ENCODE measurements at regions not wholly inside any gene's neighbourhood (a gene's known extent, or its start where the extent isn't known, plus 50 kb on each side); places are given as distances from the start of the nearest gene placed in this dataset.

- DNase-seq = no peak
These were observed 347.6 kb downstream of the CYRIA start for GRCh38 chr2:16318051-16318450.

GRCh38 chr2:16317211-16317830 is 348.3 kb downstream of the CYRIA start:
- DNase-seq = no peak

DNA sequence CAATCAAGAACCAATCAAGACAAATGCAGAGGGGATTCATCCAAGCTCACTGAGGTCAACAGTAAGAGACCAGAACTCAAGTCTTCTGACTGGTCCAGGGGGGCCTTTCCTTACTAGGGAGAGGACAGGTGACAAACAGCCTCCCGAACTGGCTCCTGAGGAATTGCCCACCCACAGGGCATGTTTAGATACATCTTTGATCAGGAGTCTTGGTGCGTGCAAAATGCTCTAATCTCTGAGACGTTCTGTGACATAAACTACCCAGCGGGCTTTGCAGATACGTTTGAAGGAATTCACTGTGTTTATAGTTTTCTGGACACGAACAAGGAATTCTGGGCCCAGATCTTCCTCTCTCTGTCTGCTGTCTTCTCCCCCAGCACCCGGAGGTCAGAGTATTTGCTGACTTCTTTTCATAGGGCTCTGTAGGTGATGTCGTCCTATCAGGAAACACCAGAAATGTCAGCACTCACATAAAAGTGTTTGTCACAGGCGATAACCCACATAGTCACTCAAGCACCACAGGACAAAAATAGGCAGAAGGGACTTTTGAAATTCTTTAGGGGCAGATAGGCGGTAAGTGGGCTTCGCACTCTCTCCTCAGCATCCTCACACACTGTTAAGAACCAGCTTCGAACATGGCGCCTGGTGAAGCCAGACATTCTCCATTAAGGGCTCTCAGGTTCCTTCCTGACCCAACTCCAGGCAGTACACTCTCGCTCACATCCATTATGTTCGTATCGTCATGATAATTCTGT is 349.0 kb downstream of the CYRIA start:
- DNase-seq = no peak

- DNase-seq = no peak
These were observed 349.7 kb downstream of the CYRIA start for GRCh38 chr2:16315908-16316307.

GRCh38 chr2:16315458-16315835 is 350.2 kb downstream of the CYRIA start:
- DNase-seq = no peak

DNA sequence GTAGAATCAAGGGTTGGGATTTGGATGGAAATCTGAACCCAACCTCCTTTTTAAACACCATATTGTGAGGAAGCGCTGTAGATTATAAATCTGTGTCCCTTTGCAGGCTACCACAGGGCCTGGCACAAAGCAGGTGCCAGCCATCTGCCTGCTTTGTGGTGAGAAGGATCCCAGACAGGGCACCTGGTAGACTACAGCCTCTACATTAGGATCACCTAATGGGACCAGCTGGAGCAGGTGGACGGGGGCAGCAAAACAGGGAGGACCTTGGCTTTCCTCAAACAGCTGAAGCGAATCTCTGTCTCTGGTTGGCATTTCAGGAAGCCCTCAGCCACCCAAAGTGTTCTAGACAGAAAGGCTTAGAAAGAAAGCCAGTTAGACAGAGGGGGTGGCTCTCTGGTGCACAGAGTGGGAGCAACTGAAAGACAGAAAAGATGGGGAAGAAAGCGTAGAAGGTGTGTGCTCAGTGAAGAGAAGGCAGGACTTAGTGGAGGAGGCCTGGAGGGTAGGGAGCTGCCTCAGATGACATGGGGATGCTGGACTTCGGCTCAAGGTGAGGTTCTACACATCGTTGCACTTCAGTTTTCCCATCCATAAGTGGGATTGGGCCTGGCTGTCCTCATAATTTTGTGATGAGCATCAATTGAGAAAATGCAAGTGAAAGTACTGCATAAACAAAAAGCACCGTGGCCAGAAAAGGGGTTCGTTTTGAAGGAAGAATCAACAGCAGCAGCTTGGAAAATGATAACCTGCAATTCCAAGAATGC is 350.8 kb downstream of the CYRIA start:
- no peak for DNase-seq

GRCh38 chr2:16314001-16314400 is 351.6 kb downstream of the CYRIA start:
- no peak for DNase-seq

GRCh38 chr2:16313235-16313975 is 352.2 kb downstream of the CYRIA start:
- no peak for DNase-seq

DNA sequence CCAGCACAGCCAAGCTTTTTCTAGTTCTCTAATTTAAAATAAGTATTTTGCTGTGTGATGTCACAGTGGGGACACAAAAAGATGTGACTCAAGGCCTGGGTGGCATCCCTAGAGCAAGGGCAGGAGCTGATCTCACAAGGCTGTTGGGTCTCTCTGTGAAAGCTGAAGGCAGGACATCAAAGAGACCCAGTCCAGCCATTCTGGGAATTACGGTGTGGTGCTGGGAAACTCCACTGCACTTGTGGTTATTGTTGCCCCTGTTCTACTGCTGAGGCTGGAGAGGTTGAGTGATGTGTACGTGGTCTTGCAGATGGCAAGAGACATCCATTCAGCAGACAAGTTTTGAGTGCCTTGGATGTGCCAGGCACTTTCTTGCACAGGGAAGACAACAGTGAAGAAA is 352.9 kb downstream of the CYRIA start:
- DNase-seq = no peak

- no peak for DNase-seq
These were observed 353.9 kb downstream of the CYRIA start for GRCh38 chr2:16311521-16312440.

DNA sequence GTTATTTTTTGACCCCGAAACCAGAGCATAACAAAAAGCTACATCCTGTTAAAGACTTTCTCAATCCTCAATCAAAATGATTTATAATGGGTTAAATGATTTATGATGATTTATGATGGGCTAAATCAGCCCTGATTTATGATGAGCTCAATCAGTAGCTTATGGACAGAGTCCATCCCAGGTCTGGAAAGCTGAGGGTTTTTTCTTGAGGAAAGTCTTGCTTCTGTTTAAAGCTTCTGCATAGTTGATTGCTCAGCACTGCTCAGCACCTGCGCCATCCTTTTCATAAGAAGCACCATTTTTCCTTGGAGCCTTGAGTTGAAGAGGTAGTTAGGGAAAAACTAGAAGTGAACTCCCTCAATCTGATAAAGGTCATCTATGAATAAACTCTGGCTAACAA is 356.8 kb downstream of the CYRIA start:
- DNase-seq = no peak

- DNase-seq = no peak
These were observed 360.6 kb downstream of the CYRIA start for GRCh38 chr2:16304876-16305590.

- DNase-seq = no peak
These were observed 361.9 kb downstream of the CYRIA start for GRCh38 chr2:16303761-16304160.

DNA sequence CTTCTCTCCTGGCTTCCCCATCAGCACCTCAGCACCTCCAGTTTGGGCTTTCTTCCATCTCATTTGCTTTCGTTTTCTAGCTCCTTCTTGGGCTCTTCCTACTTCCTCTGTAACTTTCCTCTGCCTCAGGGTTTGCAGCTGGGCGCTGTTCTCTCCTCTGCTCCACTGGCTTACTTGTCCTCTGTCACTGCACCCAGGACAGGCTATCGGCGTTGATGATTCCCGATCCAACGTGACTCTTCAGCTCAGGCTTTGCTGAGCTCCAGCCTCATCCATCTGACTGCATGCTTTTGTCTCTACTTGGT is 362.4 kb downstream of the CYRIA start:
- DNase-seq = no peak

DNA sequence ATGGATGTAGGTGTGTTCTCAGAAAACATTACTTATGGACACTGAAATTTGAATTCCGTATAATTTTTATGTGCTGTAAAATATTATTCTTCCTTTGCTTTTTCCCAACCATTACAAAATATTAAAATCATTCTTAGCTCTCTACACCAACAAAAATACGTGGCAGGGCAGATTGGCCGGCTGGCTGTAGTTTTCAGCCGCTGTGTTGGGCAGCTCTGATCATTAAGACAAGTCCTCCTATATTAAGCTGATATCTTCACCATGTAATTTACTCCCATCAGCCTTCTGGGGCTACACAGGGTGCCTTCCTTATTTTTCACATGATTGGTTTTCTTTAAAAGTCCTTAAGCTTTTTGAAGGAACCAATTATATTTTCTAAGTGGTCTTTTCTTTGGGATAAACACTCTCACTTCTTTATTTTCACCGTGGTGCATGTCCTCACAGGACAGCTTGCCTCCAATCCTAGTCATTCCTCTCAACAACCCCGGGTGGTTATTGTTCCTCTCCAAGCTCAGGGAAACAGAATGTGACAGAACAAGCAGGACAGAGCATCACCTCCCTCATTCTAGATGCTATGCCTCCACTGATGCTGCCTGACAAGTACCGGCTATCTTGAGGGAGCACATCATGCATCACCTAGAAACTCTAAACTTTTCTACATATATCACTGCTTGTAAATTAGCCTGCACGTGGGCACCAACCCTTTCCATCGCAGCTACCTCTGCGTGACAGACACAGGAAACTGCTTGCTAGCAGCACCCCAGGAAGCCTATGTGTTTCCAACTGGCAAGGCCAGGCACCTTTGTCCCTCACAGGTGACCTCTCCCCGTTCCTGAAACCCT is 362.3 kb downstream of the MYCN start:
- DNase-seq = no peak

GRCh38 chr2:16301961-16302360 is 361.6 kb downstream of the MYCN start:
- no peak for DNase-seq

- DNase-seq = no peak
These were observed 358.5 kb downstream of the MYCN start for GRCh38 chr2:16298866-16299265.

DNA sequence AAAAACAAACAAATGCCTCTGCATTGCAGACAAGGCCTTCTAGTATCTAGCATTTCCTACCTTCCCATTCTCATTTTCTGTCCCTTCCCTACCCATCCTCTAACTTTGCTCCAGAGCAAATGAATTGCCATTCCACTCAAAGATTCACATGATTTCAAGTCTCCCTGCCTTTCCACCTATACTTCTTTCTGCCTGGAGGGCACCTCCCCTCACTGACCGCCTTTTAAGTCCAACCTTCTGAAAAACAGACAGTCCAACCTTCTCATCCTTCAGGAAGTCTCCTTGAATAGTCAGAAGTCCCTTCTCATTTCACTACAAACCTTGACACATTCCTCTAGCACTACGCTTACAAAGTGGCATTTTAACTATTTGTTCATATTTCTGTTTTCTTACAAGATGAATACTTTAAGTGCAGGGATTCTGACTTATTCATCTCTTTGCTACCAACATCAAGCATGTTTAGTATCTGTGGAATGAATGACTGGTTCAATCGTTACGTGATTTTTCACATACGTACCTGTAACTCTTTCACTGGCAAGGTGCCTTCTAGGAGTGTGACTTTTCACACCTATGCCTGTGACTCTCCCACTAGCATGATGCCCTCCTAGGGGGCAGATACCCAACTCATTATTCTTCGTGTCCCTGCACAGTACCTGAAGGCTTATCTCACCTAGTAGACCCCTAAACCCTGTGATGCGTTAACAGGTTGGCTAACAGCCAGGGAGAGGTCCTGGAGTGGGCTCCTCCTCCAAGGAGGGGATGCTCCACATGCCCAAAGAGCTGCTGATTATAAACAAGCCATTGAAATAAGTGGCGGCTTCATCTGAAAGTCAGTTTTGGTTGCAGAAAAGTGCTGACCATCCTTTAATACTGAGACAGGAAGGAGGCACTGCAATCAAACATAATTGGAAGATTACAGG is 356.2 kb downstream of the MYCN start:
- DNase-seq = no peak

GRCh38 chr2:16296038-16296290 is 355.6 kb downstream of the MYCN start:
- DNase-seq = no peak
